Esophagus muscularis mucosa (tissue), 4 donors: ENCODE measurements at regions not wholly inside any gene's neighbourhood (a gene's known extent, or its start where the extent isn't known, plus 50 kb on each side); places are given as distances from the start of the nearest gene placed in this dataset.

Experiments used
- CTCF ChIP-seq, 3 experiments: fragments of 200-600 bp in 2 of 3; fragments of 450-650 bp in 1 of 3; sonication (generic) in 2 of 3; IDR thresholded peaks; one replicate each; pipeline ENCODE4 v1.5.1; 2017 to 2019; ENCODE audit warnings: antibody characterized with exemption in 3 of 3, mild to moderate bottlenecking in 2 of 3, moderate library complexity in 1 of 3
- EP300 ChIP-seq: sonication (generic); formaldehyde crosslinking; IDR thresholded peaks from one replicate; pipeline ENCODE4 v1.6.1; 2017; ENCODE audit warnings: antibody characterized with exemption
- POLR2A ChIP-seq: fragments of 450-650 bp; IDR thresholded peaks from one replicate; pipeline ENCODE4 v1.6.1; 2017; ENCODE audit warnings: antibody characterized with exemption, moderate library complexity, mild to moderate bottlenecking, low read depth
- POLR2AphosphoS5 ChIP-seq, 2 donors: sonication (generic); formaldehyde crosslinking; IDR thresholded peaks; one replicate each; pipeline ENCODE4 v1.6.1; 2017; ENCODE audit warnings: antibody characterized with exemption in 2 of 2

- TF ChIP-seq CTCF (IDR thresholded peaks at IDR 0.05) = no peak
- TF ChIP-seq EP300 = no peak
- TF ChIP-seq POLR2A = no peak
- no peak for TF ChIP-seq POLR2AphosphoS5 (IDR thresholded peaks at IDR 0.05)
Observed at GRCh38 chr3:8153800-8154199, 347.8 kb upstream of the LMCD1 start.
